Globus pallidus (tissue), 1 donor: ENCODE measurements at regions not wholly inside any gene's neighbourhood (a gene's known extent, or its start where the extent isn't known, plus 50 kb on each side); places are given as distances from the start of the nearest gene placed in this dataset.
A peak's percentile ranks its signal among the peaks of the same experiment; 100 is the strongest.
"Not testable (repeated sequence)": the region's sequence is repeated elsewhere in the genome, so short reads cannot be mapped to it uniquely, and the experiment has no call there.

Experiments used
- DNase-seq: peaks from one replicate; pipeline ENCODE4 v3.0.0-alpha.2; 2015; ENCODE audit warnings: low spot score

GRCh38 chr4:173763389-173763788 is 233.4 kb upstream of the HAND2 start:
- peak; percentile 3 for DNase-seq

- DNase-seq, result no peak
Measured at GRCh38 chr4:173761938-173762337, 231.9 kb upstream of the HAND2 start.

- DNase-seq, result no peak
Measured at GRCh38 chr4:173761236-173761635, 231.2 kb upstream of the HAND2 start.

- DNase-seq, result no peak
Measured at GRCh38 chr4:173758132-173758531, 228.1 kb upstream of the HAND2 start.

GRCh38 chr4:173753408-173753807 is 223.4 kb upstream of the HAND2 start:
- no peak for DNase-seq

- peak; percentile 5 for DNase-seq
Measured at GRCh38 chr4:173752610-173753230, 222.7 kb upstream of the HAND2 start.

- DNase-seq, result no peak
Measured at GRCh38 chr4:173748353-173748752, 218.3 kb upstream of the HAND2 start.

GRCh38 chr4:173747537-173748257 is 217.7 kb upstream of the HAND2 start:
- no peak for DNase-seq

GRCh38 chr4:173746424-173746823 is 216.4 kb upstream of the HAND2 start:
- no peak for DNase-seq

- DNase-seq, result no peak
Measured at GRCh38 chr4:173745765-173746164, 215.7 kb upstream of the HAND2 start.

- DNase-seq, result no peak
Measured at GRCh38 chr4:173736840-173737239, 206.8 kb upstream of the HAND2 start.

GRCh38 chr4:173735585-173735984 is 205.6 kb upstream of the HAND2 start:
- DNase-seq, result no peak

- DNase-seq, result no peak
Measured at GRCh38 chr4:173735049-173735448, 205.0 kb upstream of the HAND2 start.

- no peak for DNase-seq
Measured at GRCh38 chr4:173731257-173731656, 201.2 kb upstream of the HAND2 start.

- no peak for DNase-seq
Measured at GRCh38 chr4:173722075-173722474, 192.0 kb upstream of the HAND2 start.

- DNase-seq, result not testable (repeated sequence)
Measured at GRCh38 chr4:173718504-173718903, 188.5 kb upstream of the HAND2 start.

- DNase-seq, result no peak
Measured at GRCh38 chr4:173717581-173717980, 187.6 kb upstream of the HAND2 start.

GRCh38 chr4:173714456-173714855 is 184.4 kb upstream of the HAND2 start:
- DNase-seq, result no peak

- no peak for DNase-seq
Measured at GRCh38 chr4:173713026-173713425, 183.0 kb upstream of the HAND2 start.

- no peak for DNase-seq
Measured at GRCh38 chr4:173707658-173708419, 177.8 kb upstream of the HAND2 start.

- DNase-seq, result no peak
Measured at GRCh38 chr4:173704201-173704600, 174.2 kb upstream of the HAND2 start.

GRCh38 chr4:173703021-173703420 is 173.0 kb upstream of the HAND2 start:
- no peak for DNase-seq

- DNase-seq, result no peak
Measured at GRCh38 chr4:173700650-173701049, 170.6 kb upstream of the HAND2 start.
